ENCODE measurements at regions not wholly inside any gene's neighbourhood (a gene's known extent, or its start where the extent isn't known, plus 50 kb on each side); places are given as distances from the start of the nearest gene placed in this dataset.

- H3K36me3 Mint-ChIP-seq (ENCODE audit: insufficient read depth), result no peaks in the 10 kb centered on the region
- no peak for DNase-seq (ENCODE audit: low spot score, unreplicated experiment)
- H3K4me3 Mint-ChIP-seq (ENCODE audit: low read depth), result no peak overlapping the region
- no peaks in the 10 kb centered on the region for H3K4me1 Mint-ChIP-seq (ENCODE audit: low read depth)
- H3K9me3 Mint-ChIP-seq (ENCODE audit: low read depth), result no peaks in the 10 kb centered on the region
- H3K27ac Mint-ChIP-seq, result no peak overlapping the region
- TF ChIP-seq, protein P1, sequence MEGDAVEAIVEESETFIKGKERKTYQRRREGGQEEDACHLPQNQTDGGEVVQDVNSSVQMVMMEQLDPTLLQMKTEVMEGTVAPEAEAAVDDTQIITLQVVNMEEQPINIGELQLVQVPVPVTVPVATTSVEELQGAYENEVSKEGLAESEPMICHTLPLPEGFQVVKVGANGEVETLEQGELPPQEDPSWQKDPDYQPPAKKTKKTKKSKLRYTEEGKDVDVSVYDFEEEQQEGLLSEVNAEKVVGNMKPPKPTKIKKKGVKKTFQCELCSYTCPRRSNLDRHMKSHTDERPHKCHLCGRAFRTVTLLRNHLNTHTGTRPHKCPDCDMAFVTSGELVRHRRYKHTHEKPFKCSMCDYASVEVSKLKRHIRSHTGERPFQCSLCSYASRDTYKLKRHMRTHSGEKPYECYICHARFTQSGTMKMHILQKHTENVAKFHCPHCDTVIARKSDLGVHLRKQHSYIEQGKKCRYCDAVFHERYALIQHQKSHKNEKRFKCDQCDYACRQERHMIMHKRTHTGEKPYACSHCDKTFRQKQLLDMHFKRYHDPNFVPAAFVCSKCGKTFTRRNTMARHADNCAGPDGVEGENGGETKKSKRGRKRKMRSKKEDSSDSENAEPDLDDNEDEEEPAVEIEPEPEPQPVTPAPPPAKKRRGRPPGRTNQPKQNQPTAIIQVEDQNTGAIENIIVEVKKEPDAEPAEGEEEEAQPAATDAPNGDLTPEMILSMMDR (IDR thresholded peaks at IDR 0.05; ENCODE audit: unreplicated experiment), result no peak
- H3K27me3 Mint-ChIP-seq, result peaks cover 4% of the 10 kb centered on the region
Observed at GRCh38 chr9:95788521-95788991, 86.9 kb upstream of the ERCC6L2 start.

- Mint-ChIP-seq H3K27ac (no peak overlapping the region), H3K4me1 (ENCODE audit: low read depth) (no peaks in the 10 kb centered on the region), H3K4me3 (ENCODE audit: low read depth) (no peak overlapping the region), H3K27me3 (peaks cover 4% of the 10 kb centered on the region), H3K9me3 (ENCODE audit: low read depth) (no peaks in the 10 kb centered on the region), H3K36me3 (ENCODE audit: insufficient read depth) (no peaks in the 10 kb centered on the region)
- TF ChIP-seq, protein P1 (IDR thresholded peaks at IDR 0.05; ENCODE audit: unreplicated experiment), result no peak
- DNase-seq (ENCODE audit: low spot score, unreplicated experiment), result no peak
Observed at GRCh38 chr9:95788021-95788420, 87.5 kb upstream of the ERCC6L2 start.

DNA sequence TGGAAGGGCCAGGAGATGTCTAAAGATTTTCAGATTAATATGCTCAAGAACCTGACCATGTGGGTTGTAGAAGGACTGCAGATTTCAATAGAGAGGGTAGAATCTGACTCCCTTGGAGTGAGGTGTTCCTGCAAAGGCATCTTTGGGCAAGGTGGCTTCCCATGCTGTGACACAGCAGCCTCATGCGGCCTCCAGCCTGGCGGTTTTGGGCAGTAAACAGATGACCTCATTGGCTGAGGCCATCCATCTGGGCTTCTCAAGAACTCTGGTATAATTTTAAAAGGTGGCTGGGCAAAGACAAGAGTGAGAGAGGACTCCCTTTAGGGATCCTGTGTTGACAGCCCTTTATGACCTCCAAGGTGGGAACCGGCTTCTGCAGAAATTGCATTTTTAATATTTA, 90.3 kb upstream of the ERCC6L2 start:
- Mint-ChIP-seq H3K4me3 (ENCODE audit: low read depth) (no peak overlapping the region), H3K9me3 (ENCODE audit: low read depth) (no peaks in the 10 kb centered on the region), H3K27ac (no peak overlapping the region), H3K4me1 (ENCODE audit: low read depth) (no peaks in the 10 kb centered on the region), H3K36me3 (ENCODE audit: insufficient read depth) (no peaks in the 10 kb centered on the region), H3K27me3 (peaks cover 4% of the 10 kb centered on the region)
- TF ChIP-seq, protein P1 (IDR thresholded peaks at IDR 0.05; ENCODE audit: unreplicated experiment), result no peak
- no peak for DNase-seq (ENCODE audit: low spot score, unreplicated experiment)

GRCh38 chr9:95784318-95784717, 91.2 kb upstream of the ERCC6L2 start:
- no peaks in the 10 kb centered on the region for H3K4me1 Mint-ChIP-seq (ENCODE audit: low read depth)
- H3K4me3 Mint-ChIP-seq (ENCODE audit: low read depth), result no peak overlapping the region

GRCh38 chr9:95783426-95783975, 92.0 kb upstream of the ERCC6L2 start:
- H3K4me1 Mint-ChIP-seq (ENCODE audit: low read depth), result no peaks in the 10 kb centered on the region
- H3K27ac Mint-ChIP-seq, result no peak overlapping the region

More at GRCh38 chr9:95784318-95784717, 91.2 kb upstream of the ERCC6L2 start:
- no peaks in the 10 kb centered on the region for H3K9me3 Mint-ChIP-seq (ENCODE audit: low read depth)
- no peak for DNase-seq (ENCODE audit: low spot score, unreplicated experiment)
- H3K36me3 Mint-ChIP-seq (ENCODE audit: insufficient read depth), result no peaks in the 10 kb centered on the region
- TF ChIP-seq, protein P1 (IDR thresholded peaks at IDR 0.05; ENCODE audit: unreplicated experiment), result no peak
- no peak overlapping the region for H3K27ac Mint-ChIP-seq
- peaks cover 4% of the 10 kb centered on the region for H3K27me3 Mint-ChIP-seq

More at GRCh38 chr9:95783426-95783975, 92.0 kb upstream of the ERCC6L2 start:
- Mint-ChIP-seq H3K36me3 (ENCODE audit: insufficient read depth) (no peaks in the 10 kb centered on the region), H3K9me3 (ENCODE audit: low read depth) (no peaks in the 10 kb centered on the region), H3K27me3 (peaks cover 7% of the 10 kb centered on the region), H3K4me3 (ENCODE audit: low read depth) (no peak overlapping the region)
- no peak for DNase-seq (ENCODE audit: low spot score, unreplicated experiment)
- TF ChIP-seq, protein P1 (IDR thresholded peaks at IDR 0.05; ENCODE audit: unreplicated experiment), result no peak
